HG03196 (cell line): ENCODE measurements at regions not wholly inside any gene's neighbourhood (a gene's known extent, or its start where the extent isn't known, plus 50 kb on each side); places are given as distances from the start of the nearest gene placed in this dataset.
"Not testable (repeated sequence)": the region's sequence is repeated elsewhere in the genome, so short reads cannot be mapped to it uniquely, and the experiment has no call there.

ENCODE experiments used
- ATAC-seq: cut with Tn5 transposase; IDR thresholded peaks from one replicate; pipeline ENCODE4 v1.9.1; 2021; ENCODE audit not compliant: unreplicated experiment

GRCh38 chr13:58958097-58958496 lies 1205.6 kb downstream of the DIAPH3 start:
- ATAC-seq: not testable (repeated sequence)

GRCh38 chr13:58960888-58961287 lies 1202.8 kb downstream of the DIAPH3 start:
- no peak for ATAC-seq

- ATAC-seq: no peak
Observed at GRCh38 chr13:58963321-58963720, 1200.4 kb downstream of the DIAPH3 start.

GRCh38 chr13:58964048-58964447 lies 1199.7 kb downstream of the DIAPH3 start:
- no peak for ATAC-seq

- ATAC-seq: no peak
Observed at GRCh38 chr13:58977085-58977484, 1186.6 kb downstream of the DIAPH3 start.

- ATAC-seq: no peak
Observed at GRCh38 chr13:58978331-58978730, 1185.4 kb downstream of the DIAPH3 start.

- no peak for ATAC-seq
Observed at GRCh38 chr13:58979851-58980250, 1183.9 kb downstream of the DIAPH3 start.

GRCh38 chr13:58985845-58986244 lies 1177.9 kb downstream of the DIAPH3 start:
- no peak for ATAC-seq

GRCh38 chr13:58989556-58989955 lies 1174.2 kb downstream of the DIAPH3 start:
- ATAC-seq: no peak

GRCh38 chr13:58991826-58992477 lies 1171.8 kb downstream of the DIAPH3 start:
- ATAC-seq: no peak

GRCh38 chr13:58992478-58993042 lies 1171.2 kb downstream of the DIAPH3 start:
- ATAC-seq: no peak

GRCh38 chr13:58994077-58994476 lies 1169.7 kb downstream of the DIAPH3 start:
- ATAC-seq: no peak

GRCh38 chr13:58994777-58995176 lies 1169.0 kb downstream of the DIAPH3 start:
- ATAC-seq: no peak

- no peak for ATAC-seq
Observed at GRCh38 chr13:58998716-58999115, 1165.0 kb downstream of the DIAPH3 start.

- no peak for ATAC-seq
Observed at GRCh38 chr13:58999851-59000250, 1163.9 kb downstream of the DIAPH3 start.

- no peak for ATAC-seq
Observed at GRCh38 chr13:59000770-59001169, 1163.0 kb downstream of the DIAPH3 start.

GRCh38 chr13:59012731-59013130 lies 1151.0 kb downstream of the DIAPH3 start:
- ATAC-seq: no peak

- no peak for ATAC-seq
Observed at GRCh38 chr13:59016250-59016649, 1147.5 kb downstream of the DIAPH3 start.

GRCh38 chr13:59024434-59024833 lies 1139.3 kb downstream of the DIAPH3 start:
- no peak for ATAC-seq

- no peak for ATAC-seq
Observed at GRCh38 chr13:59034198-59034597, 1129.5 kb downstream of the DIAPH3 start.

- no peak for ATAC-seq
Observed at GRCh38 chr13:59038824-59039223, 1124.9 kb downstream of the DIAPH3 start.

- ATAC-seq: no peak
Observed at GRCh38 chr13:59043016-59043415, 1120.7 kb downstream of the DIAPH3 start.

GRCh38 chr13:59047546-59047945 lies 1116.2 kb downstream of the DIAPH3 start:
- no peak for ATAC-seq
